H1 (cell line): ENCODE measurements at regions not wholly inside any gene's neighbourhood (a gene's known extent, or its start where the extent isn't known, plus 50 kb on each side); places are given as distances from the start of the nearest gene placed in this dataset.

Experiments
- CTCF ChIA-PET: fragments of 300-600 bp; sonication (Branson Sonifier 250); formaldehyde crosslinking; loops from one replicate; lab custom pipeline; 2021; ENCODE audit not compliant: partially characterized antibody; lab: Charles Lee
- POLR2A ChIA-PET: fragments of 300-600 bp; sonication (Branson Sonifier 250); formaldehyde crosslinking; loops from one replicate; lab custom pipeline; 2021; ENCODE audit warnings: inconsistent platforms; ENCODE audit not compliant: partially characterized antibody; lab: Charles Lee
- DNase-seq, 2 experiments: peaks; one replicate each; pipeline versions ENCODE4 v3.0.0 to v3.0.0-alpha.2; 2010 to 2022; ENCODE audit warnings: low spot score in 2 of 2, low read depth in 1 of 2, mixed read lengths in 1 of 2
- FAIRE-seq: peaks from 2 replicates; lab custom pipeline; 2011; peaks lifted over from hg19 to GRCh38; lab: Jason Lieb, UNC
- H2AFZ ChIP-seq: 2 replicates; pipeline ENCODE4 v1.8.1; 2012; ENCODE audit warnings: low read length, inconsistent platforms
- H2AK5ac ChIP-seq: 2 replicates; pipeline ENCODE4 v1.6.1; 2013; ENCODE audit warnings: low read depth, low read length
- H2BK120ac ChIP-seq: replicated peaks from 2 replicates; pipeline ENCODE3; 2013; ENCODE audit warnings: low read depth, low read length, inconsistent platforms
- H2BK12ac ChIP-seq: 2 replicates; pipeline ENCODE4 v1.6.1; 2013; ENCODE audit warnings: low read depth, low read length
- H2BK15ac ChIP-seq: 2 replicates; pipeline ENCODE4 v1.6.1; 2013; ENCODE audit warnings: low read length
- H2BK20ac ChIP-seq: 2 replicates; pipeline ENCODE4 v1.6.1; 2013; ENCODE audit warnings: low read length
- H2BK5ac ChIP-seq: 2 replicates; pipeline ENCODE4 v1.6.1; 2013; ENCODE audit warnings: low read depth, low read length
- H3K14ac ChIP-seq: 2 replicates; pipeline ENCODE4 v1.6.1; 2013; ENCODE audit warnings: inconsistent platforms; ENCODE audit not compliant: insufficient read length
- H3K18ac ChIP-seq: 2 replicates; pipeline ENCODE4 v1.6.1; 2013; ENCODE audit warnings: low read length; ENCODE audit errors: extremely low read depth
- H3K23ac ChIP-seq: 2 replicates; pipeline ENCODE4 v1.6.1; 2013; ENCODE audit warnings: inconsistent platforms; ENCODE audit not compliant: insufficient read length
- H3K23me2 ChIP-seq: 2 replicates; pipeline ENCODE4 v1.6.1; 2013; ENCODE audit warnings: low read depth, low read length
- H3K27ac ChIP-seq: 2 replicates; pipeline ENCODE4 v1.6.1; 2011; ENCODE audit warnings: low read depth, low read length, inconsistent platforms
- H3K27me3 ChIP-seq, 4 experiments: replicated peaks in 1 of 4; 1 replicate in 1 of 4; 2 replicates in 3 of 4; pipeline versions ENCODE4 v1.6.1 to v1.8.1; 2011 to 2013; ENCODE audit warnings: low read length in 3 of 4, mild to moderate bottlenecking in 3 of 4, inconsistent platforms in 2 of 4, mixed read lengths in 2 of 4, moderate library complexity in 1 of 4; ENCODE audit not compliant: control insufficient read depth in 3 of 4, insufficient read depth in 3 of 4; ENCODE audit errors: extremely low read depth in 1 of 4
- H3K36me3 ChIP-seq, 4 experiments: 2 replicates each; pipeline versions ENCODE4 v1.6.1 to v1.8.1; 2011 to 2013; ENCODE audit warnings: mild to moderate bottlenecking in 4 of 4, low read length in 3 of 4, moderate library complexity in 2 of 4, control low read depth in 1 of 4, inconsistent platforms in 1 of 4; ENCODE audit not compliant: insufficient read depth in 4 of 4, control insufficient read depth in 2 of 4
- H3K4ac ChIP-seq: replicated peaks from 2 replicates; pipeline ENCODE3; 2013; ENCODE audit warnings: low read length, low read depth, mixed read lengths, inconsistent platforms; ENCODE audit not compliant: insufficient read length
- H3K4me1 ChIP-seq, 4 experiments: replicated peaks in 1 of 4; 1 replicate in 1 of 4; 2 replicates in 3 of 4; pipeline versions ENCODE4 v1.6.1 to v1.8.1; 2011 to 2013; ENCODE audit warnings: low read length in 3 of 4, inconsistent platforms in 2 of 4, mixed read lengths in 1 of 4; ENCODE audit not compliant: insufficient read depth in 4 of 4, control insufficient read depth in 3 of 4
- H3K4me2 ChIP-seq, 2 experiments: 2 replicates each; pipeline versions ENCODE4 v1.6.1 to v1.8.1; 2011 to 2013; ENCODE audit warnings: low read depth in 2 of 2, low read length in 2 of 2, control low read depth in 1 of 2, inconsistent platforms in 1 of 2, mild to moderate bottlenecking in 1 of 2; ENCODE audit not compliant: insufficient read depth in 1 of 2
- H3K4me3 ChIP-seq, 4 experiments: fragments of 200-600, 300-600 bp in 1 of 4; sonication (generic), shearing (Covaris generic), sonication (Bioruptor Twin) in 1 of 4; 2 replicates each; pipeline versions ENCODE4 v1.5.1 to v1.8.1; 2011 to 2016; ENCODE audit warnings: low read length in 4 of 4, low read depth in 3 of 4, control low read depth in 2 of 4, inconsistent platforms in 2 of 4, mild to moderate bottlenecking in 2 of 4, mixed read lengths in 1 of 4, moderate library complexity in 1 of 4; ENCODE audit not compliant: insufficient read depth in 2 of 4; ENCODE audit errors: extremely low read depth in 1 of 4
- H3K56ac ChIP-seq: replicated peaks from 2 replicates; pipeline ENCODE3; 2013; ENCODE audit warnings: low read depth, mild to moderate bottlenecking, mixed read lengths, low read length, inconsistent platforms; ENCODE audit not compliant: insufficient read length
- H3K79me1 ChIP-seq: 2 replicates; pipeline ENCODE4 v1.6.1; 2013; ENCODE audit warnings: low read depth, low read length, control low read depth
- H3K79me2 ChIP-seq, 2 experiments: 2 replicates each; pipeline versions ENCODE4 v1.6.1 to v1.8.1; 2012 to 2013; ENCODE audit warnings: low read length in 2 of 2, mild to moderate bottlenecking in 2 of 2, inconsistent platforms in 1 of 2; ENCODE audit not compliant: insufficient read depth in 2 of 2, control insufficient read depth in 1 of 2
- H3K9ac ChIP-seq, 4 experiments: replicated peaks in 1 of 4; 1 replicate in 1 of 4; 2 replicates in 3 of 4; pipeline versions ENCODE4 v1.6.1 to v1.8.1; 2011 to 2013; ENCODE audit warnings: low read depth in 3 of 4, low read length in 3 of 4, control low read depth in 2 of 4, mild to moderate bottlenecking in 2 of 4, moderate library complexity in 2 of 4, inconsistent platforms in 1 of 4; ENCODE audit errors: extremely low read depth in 1 of 4
- H3K9me3 ChIP-seq, 2 experiments: 2 replicates each; pipeline versions ENCODE4 v1.6.1 to v1.8.1; 2012 to 2013; ENCODE audit warnings: mild to moderate bottlenecking in 2 of 2, moderate library complexity in 2 of 2, control low read depth in 1 of 2, inconsistent platforms in 1 of 2, low read depth in 1 of 2, low read length in 1 of 2, mixed read lengths in 1 of 2; ENCODE audit not compliant: insufficient read depth in 2 of 2
- H4K20me1 ChIP-seq, 2 experiments: replicated peaks in 1 of 2; 2 replicates each; pipeline versions ENCODE3 to v1.8.1; 2011 to 2013; ENCODE audit warnings: inconsistent platforms in 2 of 2, low read length in 2 of 2, mild to moderate bottlenecking in 1 of 2; ENCODE audit not compliant: insufficient read depth in 2 of 2, control insufficient read depth in 1 of 2
- H4K5ac ChIP-seq: 2 replicates; pipeline ENCODE4 v1.6.1; 2013; ENCODE audit warnings: low read length, low read depth, mixed read lengths, inconsistent platforms; ENCODE audit not compliant: insufficient read length
- H4K8ac ChIP-seq: 2 replicates; pipeline ENCODE4 v1.8.0; 2013; ENCODE audit warnings: mild to moderate bottlenecking, moderate library complexity, low read length, inconsistent platforms; ENCODE audit not compliant: insufficient read depth; ENCODE audit errors: extremely low read depth
- H4K91ac ChIP-seq: replicated peaks from 2 replicates; pipeline ENCODE3; 2013; ENCODE audit warnings: low read length, mixed read lengths, inconsistent platforms; ENCODE audit not compliant: insufficient read length
- BACH1 ChIP-seq: IDR thresholded peaks from 2 replicates; pipeline ENCODE4 v1.6.1; 2012; ENCODE audit warnings: low read length, improper control_type of control experiment
- GABPA ChIP-seq: IDR thresholded peaks from 2 replicates; pipeline ENCODE4 v1.6.1; 2011; ENCODE audit warnings: mild to moderate bottlenecking, low read length, moderate library complexity, borderline replicate concordance; ENCODE audit not compliant: insufficient read depth
- MAFK ChIP-seq: IDR thresholded peaks from 2 replicates; pipeline ENCODE4 v1.6.1; 2012; ENCODE audit warnings: low read depth, mild to moderate bottlenecking, improper control_type of control experiment, low read length
- NRF1 ChIP-seq: IDR thresholded peaks from 2 replicates; pipeline ENCODE4 v1.6.1; 2011; ENCODE audit warnings: mild to moderate bottlenecking, low read depth, low read length, improper control_type of control experiment
- POLR2A ChIP-seq, 2 experiments: IDR thresholded peaks; 1 replicate in 1 of 2; 2 replicates in 1 of 2; pipeline ENCODE4 v1.6.1; 2011; ENCODE audit warnings: low read depth in 2 of 2, low read length in 2 of 2, mild to moderate bottlenecking in 2 of 2; ENCODE audit errors: control extremely low read depth in 1 of 2
- SIN3A ChIP-seq, 2 experiments: IDR thresholded peaks in 1 of 2; conservative IDR thresholded peaks in 1 of 2; 2 replicates each; pipeline ENCODE4 v1.6.1; 2011 to 2012; ENCODE audit warnings: low read length in 2 of 2, improper control_type of control experiment in 1 of 2, low read depth in 1 of 2, mild to moderate bottlenecking in 1 of 2
- SIX5 ChIP-seq: IDR thresholded peaks from 2 replicates; pipeline ENCODE4 v1.6.1; 2011; ENCODE audit warnings: mild to moderate bottlenecking, low read depth, low read length
- WGBS, 2 experiments: shearing (Covaris generic) in 1 of 2; methylation state at CpG; one replicate each; pipeline versions ENCODE4 v1.1.6 to v1.1.7; 2013 to 2015; ENCODE audit warnings: low lambda C conversion rate in 2 of 2, mixed read lengths in 2 of 2, inconsistent platforms in 1 of 2, low coverage in 1 of 2, missing lambda C conversion rate in 1 of 2; ENCODE audit not compliant: insufficient replicate concordance in 2 of 2, insufficient coverage in 1 of 2, insufficient read length in 1 of 2; ENCODE audit errors: extremely low coverage in 1 of 2, missing lambda C conversion rate in 1 of 2; 5-methylcytosine and 5-hydroxymethylcytosine counted together

GRCh38 chr18:5709476-5710095 is 165.8 kb upstream of the EPB41L3 start:
- Histone ChIP-seq H3K9me3 (no peaks in the 10 kb centered on the region), H3K36me3 (no peaks in the 10 kb centered on the region), H4K5ac (no peak overlapping the region), H2AK5ac (no peak overlapping the region), H3K27ac (no peak overlapping the region), H4K8ac (no peak overlapping the region), H4K91ac (no peak overlapping the region), H2AFZ (no peak overlapping the region), H3K9ac (no peak overlapping the region), H3K56ac (no peak overlapping the region), H2BK120ac (no peak overlapping the region), H4K20me1 (peaks cover 0 to 1% of the 10 kb centered on the region in 2 experiments), H2BK15ac (no peak overlapping the region), H3K4me3 (no peak overlapping the region), H2BK12ac (no peak overlapping the region), H3K18ac (no peak overlapping the region), H3K23me2 (no peaks in the 10 kb centered on the region), H3K79me1 (no peaks in the 10 kb centered on the region), H3K4ac (no peak overlapping the region), H3K4me2 (no peak overlapping the region), H3K4me1 (no peaks in the 10 kb centered on the region), H3K27me3 (no peaks in the 10 kb centered on the region), H2BK5ac (no peak overlapping the region), H2BK20ac (no peak overlapping the region), H3K23ac (no peak overlapping the region), H3K14ac (no peak overlapping the region), H3K79me2 (no peaks in the 10 kb centered on the region)
- ChIA-PET CTCF (no interaction called here), POLR2A (no interaction called here)
- 94% methylated on average over 8 of the region's 8 CpGs; no CpG with 5 or more reads in 1 of the 2 experiments for WGBS, 2 experiments
- TF ChIP-seq SIN3A (conservative IDR thresholded peaks at IDR 0.05 in 1 of 2, IDR thresholded peaks at IDR 0.05 in 1 of 2; ENCODE audit: low read depth in 1 of 2, low read length in 2 of 2) (no peak), NRF1 (no peak), POLR2A (IDR thresholded peaks at IDR 0.05; ENCODE audit: control extremely low read depth in 1 of 2, low read depth in 2 of 2, low read length in 2 of 2) (no peak), SIX5 (no peak), MAFK (no peak), GABPA (no peak), BACH1 (no peak)
- no peak for DNase-seq
- FAIRE-seq = no peak
